ENCODE measurements at regions not wholly inside any gene's neighbourhood (a gene's known extent, or its start where the extent isn't known, plus 50 kb on each side); places are given as distances from the start of the nearest gene placed in this dataset.

DNA sequence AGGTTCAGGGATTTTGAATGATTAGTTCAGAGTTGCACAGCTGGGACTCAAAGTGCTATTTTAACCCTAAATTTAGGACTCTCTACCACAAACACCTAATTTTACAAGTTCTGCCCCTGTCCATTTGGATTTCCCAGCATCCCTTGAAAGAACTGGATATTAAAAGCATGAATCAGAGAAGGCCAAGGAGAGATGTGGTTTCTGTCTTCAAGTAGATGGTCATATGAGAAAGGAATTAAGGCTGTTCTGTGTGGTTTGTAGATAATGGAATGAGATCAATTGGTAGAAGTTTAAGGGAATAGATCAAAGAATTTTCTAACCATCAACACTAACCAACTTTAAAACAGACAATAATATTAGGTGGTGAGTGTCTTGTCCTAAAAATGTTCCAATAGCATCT is 106.4 kb upstream of the TENM4 start:
- no peaks in the 10 kb centered on the region for H3K36me3 ChIP-seq (ENCODE audit: insufficient read depth, insufficient read length, low read length)
- no peak overlapping the region for H3K9ac ChIP-seq (ENCODE audit: insufficient read length, low read depth)
- TF ChIP-seq YY1 (IDR thresholded peaks at IDR 0.05; ENCODE audit: insufficient read depth, insufficient read length) (no peak), ZNF274 (IDR thresholded peaks at IDR 0.05; ENCODE audit: low read depth, low read length) (no peak), SUZ12 (IDR thresholded peaks at IDR 0.05; ENCODE audit: extremely low read depth, insufficient read depth, insufficient read length) (no peak)
- no peaks in the 10 kb centered on the region for H3K27me3 ChIP-seq (ENCODE audit: insufficient read depth, insufficient read length)
- no peak overlapping the region for H3K4me3 ChIP-seq (ENCODE audit: insufficient read length, low read depth)
- no peaks in the 10 kb centered on the region for H3K4me1 ChIP-seq (ENCODE audit: insufficient read depth, insufficient read length)
- DNase-seq (ENCODE audit: low read depth, low spot score), result no peak
- H3K9me3 ChIP-seq (ENCODE audit: insufficient read depth, low read length), result no peaks in the 10 kb centered on the region

DNA sequence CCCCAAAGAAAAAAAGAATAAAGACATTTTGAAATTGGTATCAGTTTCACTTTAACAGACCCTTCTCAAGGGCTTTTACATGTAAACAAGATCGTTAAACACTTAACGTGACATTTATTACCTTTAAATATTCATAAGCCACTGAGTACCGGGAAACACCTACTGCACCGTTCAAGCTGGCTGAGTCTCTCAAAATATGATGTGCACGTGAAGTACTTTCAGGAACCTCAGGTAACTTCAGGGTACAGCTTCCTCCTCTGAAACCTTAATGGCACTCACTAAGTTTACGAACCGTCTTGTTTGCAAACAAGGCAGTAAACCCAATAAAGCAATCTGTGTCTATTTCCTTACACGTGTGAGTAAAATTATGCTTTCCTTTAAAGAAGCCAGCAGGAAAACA is 105.5 kb upstream of the TENM4 start:
- no peak for DNase-seq (ENCODE audit: low read depth, low spot score)
- Histone ChIP-seq H3K9ac (ENCODE audit: insufficient read length, low read depth) (no peak overlapping the region), H3K27me3 (ENCODE audit: insufficient read depth, insufficient read length) (no peaks in the 10 kb centered on the region), H3K9me3 (ENCODE audit: insufficient read depth, low read length) (no peaks in the 10 kb centered on the region), H3K4me1 (ENCODE audit: insufficient read depth, insufficient read length) (no peaks in the 10 kb centered on the region), H3K4me3 (ENCODE audit: insufficient read length, low read depth) (no peak overlapping the region), H3K36me3 (ENCODE audit: insufficient read depth, insufficient read length, low read length) (no peaks in the 10 kb centered on the region)
- TF ChIP-seq YY1 (IDR thresholded peaks at IDR 0.05; ENCODE audit: insufficient read depth, insufficient read length) (no peak), ZNF274 (IDR thresholded peaks at IDR 0.05; ENCODE audit: low read depth, low read length) (no peak), SUZ12 (IDR thresholded peaks at IDR 0.05; ENCODE audit: extremely low read depth, insufficient read depth, insufficient read length) (no peak)

DNA sequence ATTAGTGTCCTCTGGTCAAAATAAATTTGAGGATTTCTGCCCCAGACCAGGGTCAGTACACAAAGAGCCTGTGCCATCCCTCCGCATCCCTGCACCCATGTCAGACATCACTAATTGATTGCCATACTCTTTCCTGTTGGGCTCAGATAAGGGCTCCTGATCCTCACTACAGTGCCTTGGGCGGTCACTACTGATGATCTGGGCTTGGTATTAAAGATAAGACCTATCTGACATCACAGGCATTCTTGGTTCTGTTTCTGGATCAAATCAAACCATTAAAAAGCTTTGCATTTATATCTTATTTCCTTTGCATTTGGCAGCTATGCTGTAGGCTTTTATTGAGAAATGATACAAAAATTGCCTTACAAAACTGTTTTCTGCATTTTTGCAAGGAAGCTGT is 103.5 kb upstream of the TENM4 start:
- H3K36me3 ChIP-seq (ENCODE audit: insufficient read depth, insufficient read length, low read length), result no peaks in the 10 kb centered on the region
- no peaks in the 10 kb centered on the region for H3K4me1 ChIP-seq (ENCODE audit: insufficient read depth, insufficient read length)
- H3K9me3 ChIP-seq (ENCODE audit: insufficient read depth, low read length), result no peaks in the 10 kb centered on the region
- TF ChIP-seq YY1 (IDR thresholded peaks at IDR 0.05; ENCODE audit: insufficient read depth, insufficient read length), result no peak
- TF ChIP-seq SUZ12 (IDR thresholded peaks at IDR 0.05; ENCODE audit: extremely low read depth, insufficient read depth, insufficient read length), result no peak
- no peak for TF ChIP-seq ZNF274 (IDR thresholded peaks at IDR 0.05; ENCODE audit: low read depth, low read length)
- no peak for DNase-seq (ENCODE audit: low read depth, low spot score)
- H3K4me3 ChIP-seq (ENCODE audit: insufficient read length, low read depth), result no peak overlapping the region
- H3K27me3 ChIP-seq (ENCODE audit: insufficient read depth, insufficient read length), result no peaks in the 10 kb centered on the region
- H3K9ac ChIP-seq (ENCODE audit: insufficient read length, low read depth), result no peak overlapping the region

DNA sequence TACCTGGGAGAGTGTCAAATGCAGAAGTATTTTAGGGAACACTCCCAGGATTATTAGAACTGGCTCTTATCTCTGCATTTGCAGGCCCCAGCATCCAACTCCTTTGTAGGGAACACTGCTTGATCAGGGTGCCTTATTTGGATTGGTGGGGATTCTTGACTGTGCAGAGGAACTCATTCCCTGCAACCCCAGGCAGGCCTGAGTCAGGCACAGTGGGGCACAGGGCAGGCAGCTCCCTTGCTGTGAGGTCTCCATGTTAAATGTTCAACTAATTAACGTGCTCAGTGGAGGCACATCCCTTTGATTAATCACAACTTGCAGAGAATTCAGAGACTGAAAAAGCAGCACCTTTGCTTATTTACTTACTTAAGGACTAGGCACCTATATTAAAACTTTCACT is 102.3 kb upstream of the TENM4 start:
- Histone ChIP-seq H3K27me3 (ENCODE audit: insufficient read depth, insufficient read length) (no peaks in the 10 kb centered on the region), H3K4me3 (ENCODE audit: insufficient read length, low read depth) (no peak overlapping the region), H3K4me1 (ENCODE audit: insufficient read depth, insufficient read length) (no peaks in the 10 kb centered on the region), H3K36me3 (ENCODE audit: insufficient read depth, insufficient read length, low read length) (no peaks in the 10 kb centered on the region), H3K9ac (ENCODE audit: insufficient read length, low read depth) (no peak overlapping the region), H3K9me3 (ENCODE audit: insufficient read depth, low read length) (no peaks in the 10 kb centered on the region)
- TF ChIP-seq SUZ12 (IDR thresholded peaks at IDR 0.05; ENCODE audit: extremely low read depth, insufficient read depth, insufficient read length), result no peak
- no peak for TF ChIP-seq YY1 (IDR thresholded peaks at IDR 0.05; ENCODE audit: insufficient read depth, insufficient read length)
- TF ChIP-seq ZNF274 (IDR thresholded peaks at IDR 0.05; ENCODE audit: low read depth, low read length), result no peak
- DNase-seq (ENCODE audit: low read depth, low spot score), result no peak

DNA sequence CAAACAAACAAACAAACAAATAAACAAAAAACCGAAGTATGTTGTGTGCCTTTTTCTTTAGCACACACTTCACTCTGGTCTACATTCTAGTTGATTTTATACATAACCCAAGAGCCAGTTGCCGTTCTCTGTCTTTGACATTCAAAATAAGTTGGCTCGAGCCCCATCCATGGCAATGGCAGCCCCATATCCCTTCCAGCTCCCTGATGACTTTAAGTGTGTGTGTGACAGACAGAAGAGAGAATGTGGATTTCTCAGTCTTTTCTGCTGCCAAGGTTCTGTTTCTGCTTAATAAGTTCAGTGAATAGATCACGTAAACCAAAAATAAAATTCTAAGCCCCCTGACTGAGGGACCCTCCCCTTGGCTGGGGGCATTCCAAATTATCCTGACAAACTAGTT is 100.6 kb upstream of the TENM4 start:
- TF ChIP-seq SUZ12 (IDR thresholded peaks at IDR 0.05; ENCODE audit: extremely low read depth, insufficient read depth, insufficient read length) (no peak), ZNF274 (IDR thresholded peaks at IDR 0.05; ENCODE audit: low read depth, low read length) (no peak), YY1 (IDR thresholded peaks at IDR 0.05; ENCODE audit: insufficient read depth, insufficient read length) (no peak)
- no peaks in the 10 kb centered on the region for H3K4me1 ChIP-seq (ENCODE audit: insufficient read depth, insufficient read length)
- no peaks in the 10 kb centered on the region for H3K36me3 ChIP-seq (ENCODE audit: insufficient read depth, insufficient read length, low read length)
- H3K4me3 ChIP-seq (ENCODE audit: insufficient read length, low read depth), result no peak overlapping the region
- no peak overlapping the region for H3K9ac ChIP-seq (ENCODE audit: insufficient read length, low read depth)
- no peaks in the 10 kb centered on the region for H3K9me3 ChIP-seq (ENCODE audit: insufficient read depth, low read length)
- no peak for DNase-seq (ENCODE audit: low read depth, low spot score)
- H3K27me3 ChIP-seq (ENCODE audit: insufficient read depth, insufficient read length), result no peaks in the 10 kb centered on the region

DNA sequence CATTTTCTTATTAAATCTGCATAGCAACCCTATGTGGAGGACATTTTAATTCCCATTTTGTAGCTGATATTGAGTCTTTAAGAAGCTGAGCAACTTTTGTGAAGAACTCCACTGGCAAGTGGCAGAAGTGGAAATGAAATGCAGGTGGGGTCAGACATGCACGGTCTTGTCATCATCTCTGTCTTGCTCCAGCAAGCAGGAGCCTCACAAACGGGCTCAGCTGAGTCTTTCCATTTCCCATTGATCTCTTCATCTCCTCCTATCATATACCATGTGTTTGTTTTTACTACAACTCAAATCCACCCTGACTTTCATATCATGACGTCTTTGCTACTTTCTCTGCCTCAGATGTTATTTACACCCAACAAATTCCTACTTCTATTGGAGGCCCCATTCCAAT is 97.9 kb upstream of the TENM4 start:
- no peak overlapping the region for H3K4me3 ChIP-seq (ENCODE audit: insufficient read length, low read depth)
- H3K36me3 ChIP-seq (ENCODE audit: insufficient read depth, insufficient read length, low read length), result no peaks in the 10 kb centered on the region
- no peaks in the 10 kb centered on the region for H3K4me1 ChIP-seq (ENCODE audit: insufficient read depth, insufficient read length)
- no peaks in the 10 kb centered on the region for H3K9me3 ChIP-seq (ENCODE audit: insufficient read depth, low read length)
- no peak for TF ChIP-seq SUZ12 (IDR thresholded peaks at IDR 0.05; ENCODE audit: extremely low read depth, insufficient read depth, insufficient read length)
- no peak for TF ChIP-seq YY1 (IDR thresholded peaks at IDR 0.05; ENCODE audit: insufficient read depth, insufficient read length)
- TF ChIP-seq ZNF274 (IDR thresholded peaks at IDR 0.05; ENCODE audit: low read depth, low read length), result no peak
- no peak overlapping the region for H3K9ac ChIP-seq (ENCODE audit: insufficient read length, low read depth)
- DNase-seq (ENCODE audit: low read depth, low spot score), result no peak
- no peaks in the 10 kb centered on the region for H3K27me3 ChIP-seq (ENCODE audit: insufficient read depth, insufficient read length)

DNA sequence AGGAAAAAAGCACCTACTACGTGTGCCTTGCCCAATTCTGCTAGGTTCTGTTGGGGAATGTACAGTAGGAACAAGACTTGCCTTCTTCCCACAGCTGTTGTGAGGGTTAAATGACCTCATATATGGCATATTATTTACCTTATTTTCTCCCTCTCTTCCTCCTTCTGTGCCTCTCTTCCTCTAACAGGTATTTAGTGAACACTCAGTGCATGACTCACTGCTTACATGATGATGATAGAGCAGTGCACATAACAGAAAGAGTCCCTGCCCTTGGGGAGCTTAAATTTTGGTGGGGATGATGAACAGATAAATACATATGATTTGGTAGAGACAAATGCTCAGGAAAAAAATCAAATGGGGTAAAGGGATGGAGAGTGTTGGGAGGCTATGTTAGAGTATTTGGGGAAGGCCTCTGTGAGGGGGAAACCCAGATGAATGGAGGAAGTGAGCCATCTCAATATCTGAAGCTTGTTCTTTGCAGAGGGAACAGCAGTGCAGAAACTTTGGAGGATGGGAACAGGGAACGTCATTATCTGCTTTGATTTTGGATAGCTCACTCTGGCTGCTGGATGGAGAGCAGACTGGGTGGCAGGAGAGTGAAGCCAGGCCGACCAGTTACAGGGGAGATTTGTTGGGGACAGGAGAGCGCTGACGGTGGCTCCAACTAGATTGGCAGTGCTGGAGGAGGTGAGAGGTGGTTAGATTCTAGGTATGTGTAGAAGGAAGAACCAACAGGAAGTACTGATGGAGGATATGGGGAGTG is 95.5 kb upstream of the TENM4 start:
- H3K4me1 ChIP-seq (ENCODE audit: insufficient read depth, insufficient read length), result no peaks in the 10 kb centered on the region
- no peak for TF ChIP-seq ZNF274 (IDR thresholded peaks at IDR 0.05; ENCODE audit: low read depth, low read length)
- TF ChIP-seq YY1 (IDR thresholded peaks at IDR 0.05; ENCODE audit: insufficient read depth, insufficient read length), result no peak
- no peak for TF ChIP-seq SUZ12 (IDR thresholded peaks at IDR 0.05; ENCODE audit: extremely low read depth, insufficient read depth, insufficient read length)
- no peak for DNase-seq (ENCODE audit: low read depth, low spot score)
- no peaks in the 10 kb centered on the region for H3K9me3 ChIP-seq (ENCODE audit: insufficient read depth, low read length)
- H3K36me3 ChIP-seq (ENCODE audit: insufficient read depth, insufficient read length, low read length), result no peaks in the 10 kb centered on the region
- no peak overlapping the region for H3K9ac ChIP-seq (ENCODE audit: insufficient read length, low read depth)
- no peaks in the 10 kb centered on the region for H3K27me3 ChIP-seq (ENCODE audit: insufficient read depth, insufficient read length)
- H3K4me3 ChIP-seq (ENCODE audit: insufficient read length, low read depth), result no peak overlapping the region
